ENCODE measurements at regions not wholly inside any gene's neighbourhood (a gene's known extent, or its start where the extent isn't known, plus 50 kb on each side); places are given as distances from the start of the nearest gene placed in this dataset.
"Not testable (repeated sequence)": the region's sequence is repeated elsewhere in the genome, so short reads cannot be mapped to it uniquely, and the experiment has no call there.

DNA sequence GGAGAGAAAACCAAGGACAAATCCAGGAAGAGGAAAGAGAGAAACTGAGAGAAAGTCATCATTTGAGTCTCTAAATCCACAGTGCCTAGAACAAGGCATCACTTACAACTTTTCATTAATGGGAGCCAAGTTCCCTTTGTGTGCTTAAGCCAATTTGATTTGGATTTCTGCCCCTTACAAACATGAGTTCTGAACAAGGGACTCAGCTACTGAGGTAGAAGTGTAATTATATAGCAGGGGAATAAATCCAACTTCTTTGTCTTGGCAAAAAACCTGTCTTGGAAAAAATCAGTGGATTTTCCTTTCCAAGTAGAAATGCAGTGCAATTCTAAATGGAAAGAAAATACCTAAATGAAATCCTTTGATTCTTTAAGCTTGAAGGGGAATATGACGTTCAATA is 307.2 kb upstream of the CNTN3 start:
- no peak overlapping the region for H3K27ac Mint-ChIP-seq
- CTCF ChIA-PET: no interaction called here

DNA sequence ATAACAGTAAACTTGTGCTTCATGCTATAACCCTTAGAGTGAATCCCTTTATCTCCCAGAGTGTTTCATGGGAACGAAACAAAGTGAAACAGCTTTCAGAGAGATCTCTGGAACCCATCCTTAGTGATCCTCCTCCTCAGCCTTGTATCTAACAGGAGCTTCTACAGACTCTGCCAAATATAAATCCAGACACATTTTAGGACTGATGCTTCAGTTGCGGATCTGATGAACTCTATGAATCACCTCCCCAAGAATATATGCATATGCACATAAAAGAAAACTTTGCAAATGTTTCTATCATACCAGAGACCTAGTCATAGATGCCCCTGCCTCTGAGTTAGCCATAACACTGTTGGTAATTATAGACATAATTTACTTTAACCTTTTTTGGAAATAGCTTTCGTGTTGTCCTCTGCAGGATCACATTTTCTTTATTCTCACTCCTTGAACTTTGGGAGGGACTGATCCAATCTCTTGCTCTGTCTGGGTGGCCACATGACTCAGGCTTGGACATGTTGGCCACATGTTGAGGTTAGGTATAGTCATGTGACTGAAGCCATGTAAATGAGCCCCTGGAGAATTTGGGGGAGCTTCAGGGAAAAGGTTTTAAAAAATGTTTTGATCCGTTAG is 306.4 kb upstream of the CNTN3 start:
- ATAC-seq: no peak
- Mint-ChIP-seq H3K4me1 (no peaks in the 10 kb centered on the region), H3K9me3 (ENCODE audit: low read depth) (peaks cover 13% of the 10 kb centered on the region), H3K27ac (no peak overlapping the region), H3K4me3 (no peak overlapping the region), H3K27me3 (no peaks in the 10 kb centered on the region), H3K36me3 (no peaks in the 10 kb centered on the region)
- CTCF ChIA-PET: no interaction called here
- DNase-seq: no peak

More for the DNA sequence above, 307.2 kb upstream of the CNTN3 start:
- no peak for ATAC-seq
- no peaks in the 10 kb centered on the region for H3K27me3 Mint-ChIP-seq
- H3K4me1 Mint-ChIP-seq: no peaks in the 10 kb centered on the region
- no peak overlapping the region for H3K4me3 Mint-ChIP-seq
- H3K36me3 Mint-ChIP-seq: no peaks in the 10 kb centered on the region
- DNase-seq: no peak
- H3K9me3 Mint-ChIP-seq (ENCODE audit: low read depth): peaks cover 9% of the 10 kb centered on the region

DNA sequence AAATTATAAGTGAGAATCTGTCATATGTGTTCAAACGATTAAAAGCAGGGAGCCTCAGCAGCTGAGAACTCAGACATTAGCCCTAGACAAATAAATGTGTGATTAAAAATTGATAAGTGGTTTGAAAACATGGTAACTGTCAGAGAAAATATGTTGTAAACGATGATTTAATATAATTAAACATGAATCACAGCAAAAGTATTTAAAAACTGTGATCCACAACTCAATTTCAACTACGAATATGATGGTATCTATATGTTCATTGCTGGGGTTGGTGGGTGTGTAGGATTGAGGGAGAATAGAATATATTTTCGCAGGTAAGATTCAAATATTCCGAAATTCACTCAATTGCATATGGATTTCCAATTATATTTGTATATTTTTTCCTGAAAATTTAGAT is 302.2 kb upstream of the CNTN3 start:
- H3K27ac Mint-ChIP-seq: no peak overlapping the region
- no peak for ATAC-seq
- DNase-seq: no peak
- H3K27me3 Mint-ChIP-seq: no peaks in the 10 kb centered on the region
- no peaks in the 10 kb centered on the region for H3K4me1 Mint-ChIP-seq
- H3K36me3 Mint-ChIP-seq: no peaks in the 10 kb centered on the region
- CTCF ChIA-PET: no interaction called here
- no peak overlapping the region for H3K4me3 Mint-ChIP-seq
- H3K9me3 Mint-ChIP-seq (ENCODE audit: low read depth): peaks cover 13% of the 10 kb centered on the region

DNA sequence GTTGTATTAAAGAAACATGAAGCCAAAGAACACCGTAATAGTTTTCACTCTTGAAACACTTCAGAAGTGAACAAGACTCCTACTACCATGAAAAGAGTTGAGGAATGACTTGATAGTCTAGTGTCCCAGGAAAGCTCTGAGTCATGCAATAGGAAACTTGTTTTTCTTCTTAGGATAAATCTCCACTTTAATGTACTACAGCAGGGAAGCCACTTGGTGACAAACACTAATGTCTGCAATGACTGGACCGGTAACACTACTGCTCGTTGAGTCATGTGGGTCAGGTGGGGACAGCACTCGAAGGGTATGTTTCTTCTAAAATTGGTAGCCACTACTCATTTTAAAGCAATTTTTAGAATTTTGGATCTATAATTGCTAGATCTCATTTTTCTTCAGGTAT is 291.7 kb upstream of the CNTN3 start:
- DNase-seq: no peak
- Mint-ChIP-seq H3K27ac (no peak overlapping the region), H3K27me3 (no peaks in the 10 kb centered on the region), H3K36me3 (no peaks in the 10 kb centered on the region), H3K4me1 (no peaks in the 10 kb centered on the region), H3K9me3 (ENCODE audit: low read depth) (peaks cover 9% of the 10 kb centered on the region), H3K4me3 (no peak overlapping the region)
- CTCF ChIA-PET: no interaction called here
- ATAC-seq: no peak

DNA sequence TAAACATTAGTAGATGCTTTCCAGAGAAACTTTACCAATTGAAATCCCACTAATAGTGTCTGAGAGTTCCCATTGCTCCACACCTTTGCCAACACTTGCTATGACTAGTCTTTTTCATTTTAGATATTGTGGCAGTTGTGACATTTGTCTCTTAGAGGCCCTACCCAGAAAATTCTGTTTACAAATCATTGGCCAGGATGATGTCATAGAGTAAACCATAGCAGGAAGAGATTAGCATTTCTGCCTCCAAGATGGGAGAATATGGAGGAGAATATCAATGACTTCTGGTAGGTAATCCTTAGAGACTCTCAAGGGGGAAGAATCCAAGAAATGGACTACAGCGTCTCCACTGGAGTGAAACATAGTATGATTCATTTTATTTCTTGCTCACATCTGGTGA is 291.0 kb upstream of the CNTN3 start:
- H3K27ac Mint-ChIP-seq: no peak overlapping the region
- H3K4me3 Mint-ChIP-seq: no peak overlapping the region
- H3K36me3 Mint-ChIP-seq: no peaks in the 10 kb centered on the region
- CTCF ChIA-PET: no interaction called here
- H3K9me3 Mint-ChIP-seq (ENCODE audit: low read depth): peaks cover 9% of the 10 kb centered on the region
- H3K4me1 Mint-ChIP-seq: no peaks in the 10 kb centered on the region
- DNase-seq: no peak
- H3K27me3 Mint-ChIP-seq: no peaks in the 10 kb centered on the region
- ATAC-seq: no peak

DNA sequence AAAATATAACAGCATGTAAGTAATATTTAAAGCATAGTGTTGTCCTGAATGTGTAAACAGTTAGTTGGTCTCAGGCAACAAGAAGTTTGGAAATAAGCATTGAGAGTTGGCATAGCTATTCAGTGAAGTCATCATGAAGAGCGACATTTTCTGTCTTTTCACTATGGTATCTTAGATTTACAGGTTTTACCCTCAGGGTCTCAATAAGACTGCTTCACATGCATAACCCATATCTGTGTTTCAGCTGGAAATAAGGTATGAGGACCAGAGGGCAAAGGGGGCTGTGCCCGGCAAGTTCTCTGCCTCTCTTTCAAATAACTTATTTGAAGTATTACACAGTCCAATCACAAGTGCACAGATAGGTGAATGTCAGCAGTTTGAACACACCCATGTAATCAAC is 290.2 kb upstream of the CNTN3 start:
- no peak for ATAC-seq
- no peaks in the 10 kb centered on the region for H3K36me3 Mint-ChIP-seq

DNA sequence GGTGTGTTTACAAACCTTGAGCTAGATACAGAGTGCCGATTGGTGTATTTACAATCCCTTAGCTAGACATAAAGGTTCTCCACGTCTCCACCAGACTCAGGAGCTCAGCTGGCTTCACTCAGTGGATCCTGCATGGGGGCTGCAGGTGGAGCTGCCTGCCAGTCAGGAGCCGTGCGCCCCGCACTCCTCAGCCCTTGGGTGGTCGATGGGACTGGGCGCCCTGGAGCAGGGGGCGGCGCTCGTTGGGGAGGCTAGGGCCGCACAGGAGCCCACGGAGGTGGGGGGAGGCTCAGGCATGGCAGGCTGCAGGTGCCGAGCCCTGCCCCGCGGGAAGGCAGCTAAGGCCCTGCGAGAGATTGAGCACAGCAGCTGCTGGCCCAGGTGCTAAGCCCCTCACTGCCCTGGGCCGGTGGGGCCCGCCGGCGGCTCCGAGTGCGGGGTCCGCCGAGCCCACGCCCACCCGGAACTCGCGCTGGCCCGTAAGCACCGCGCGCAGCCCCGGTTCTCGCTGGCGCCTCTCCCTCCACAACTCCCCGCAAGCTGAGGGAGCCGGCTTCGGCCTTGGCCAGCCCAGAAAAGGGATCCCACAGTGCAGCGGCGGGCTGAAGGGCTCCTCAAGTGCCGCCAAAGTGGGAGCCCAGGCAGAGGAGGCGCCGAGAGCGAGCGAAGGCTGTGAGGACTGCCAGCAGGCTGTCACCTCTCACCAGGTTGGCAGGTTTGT is 285.5 kb upstream of the CNTN3 start:
- CTCF ChIA-PET; H3K27me3 Mint-ChIP-seq; H3K4me3 Mint-ChIP-seq; H3K4me1 Mint-ChIP-seq; H3K27ac Mint-ChIP-seq; H3K9me3 Mint-ChIP-seq (ENCODE audit: low read depth); DNase-seq; H3K36me3 Mint-ChIP-seq; ATAC-seq: not testable (repeated sequence)

More for the DNA sequence above, 290.2 kb upstream of the CNTN3 start:
- Mint-ChIP-seq H3K27me3 (no peaks in the 10 kb centered on the region), H3K4me1 (no peaks in the 10 kb centered on the region), H3K27ac (no peak overlapping the region), H3K4me3 (no peak overlapping the region), H3K9me3 (ENCODE audit: low read depth) (peaks cover 9% of the 10 kb centered on the region)
- CTCF ChIA-PET: no interaction called here
- no peak for DNase-seq

DNA sequence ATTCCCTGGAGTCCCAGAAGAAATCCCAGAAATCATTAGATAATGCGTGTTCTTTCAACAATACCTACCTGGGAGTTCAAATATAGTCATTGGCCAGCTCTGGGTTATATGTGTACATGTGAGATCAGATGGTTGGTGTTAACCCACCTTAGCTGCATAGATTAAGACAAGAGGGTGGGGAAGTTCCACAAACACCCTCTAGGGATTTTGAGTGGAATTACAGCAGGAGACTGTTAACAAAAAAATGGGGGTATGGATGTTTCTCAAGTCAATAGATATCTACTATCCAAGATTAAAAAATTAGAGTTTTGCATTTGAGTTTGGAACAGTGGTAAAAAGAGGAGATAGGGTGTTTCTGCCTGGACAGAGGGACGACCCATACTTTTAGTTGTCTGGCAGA is 282.5 kb upstream of the CNTN3 start:
- no peak for ATAC-seq
- no peak for DNase-seq
- H3K9me3 Mint-ChIP-seq (ENCODE audit: low read depth): peaks cover 11% of the 10 kb centered on the region
- H3K4me3 Mint-ChIP-seq: no peak overlapping the region
- no peak overlapping the region for H3K27ac Mint-ChIP-seq
- CTCF ChIA-PET: no interaction called here
- no peaks in the 10 kb centered on the region for H3K36me3 Mint-ChIP-seq
- no peaks in the 10 kb centered on the region for H3K27me3 Mint-ChIP-seq
- H3K4me1 Mint-ChIP-seq: no peaks in the 10 kb centered on the region

DNA sequence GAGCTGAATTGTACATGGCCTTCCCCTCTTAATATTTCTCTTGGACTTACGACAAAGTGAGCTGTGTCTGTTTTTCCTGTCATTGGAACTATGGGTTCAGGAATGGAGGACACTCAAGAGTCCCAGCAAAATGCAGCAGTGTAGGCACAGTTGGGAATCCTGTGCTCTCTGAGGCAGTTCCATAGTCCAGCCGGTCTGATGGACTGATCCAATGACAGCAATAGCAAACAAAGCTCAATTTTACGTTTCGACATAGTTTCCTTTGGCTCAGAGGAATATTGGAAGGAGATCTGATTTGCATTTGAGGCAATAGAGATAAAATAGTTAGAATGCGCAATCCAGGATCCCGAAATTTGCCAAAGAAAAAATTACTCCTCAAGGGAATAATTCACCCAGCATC is 276.9 kb upstream of the CNTN3 start:
- ATAC-seq (no peak), DNase-seq (no peak)
- no peak overlapping the region for H3K4me3 Mint-ChIP-seq
- H3K9me3 Mint-ChIP-seq (ENCODE audit: low read depth): peaks cover 7% of the 10 kb centered on the region
- no peaks in the 10 kb centered on the region for H3K36me3 Mint-ChIP-seq
- H3K27ac Mint-ChIP-seq: no peak overlapping the region
- CTCF ChIA-PET: no interaction called here
- no peaks in the 10 kb centered on the region for H3K27me3 Mint-ChIP-seq
- no peaks in the 10 kb centered on the region for H3K4me1 Mint-ChIP-seq

DNA sequence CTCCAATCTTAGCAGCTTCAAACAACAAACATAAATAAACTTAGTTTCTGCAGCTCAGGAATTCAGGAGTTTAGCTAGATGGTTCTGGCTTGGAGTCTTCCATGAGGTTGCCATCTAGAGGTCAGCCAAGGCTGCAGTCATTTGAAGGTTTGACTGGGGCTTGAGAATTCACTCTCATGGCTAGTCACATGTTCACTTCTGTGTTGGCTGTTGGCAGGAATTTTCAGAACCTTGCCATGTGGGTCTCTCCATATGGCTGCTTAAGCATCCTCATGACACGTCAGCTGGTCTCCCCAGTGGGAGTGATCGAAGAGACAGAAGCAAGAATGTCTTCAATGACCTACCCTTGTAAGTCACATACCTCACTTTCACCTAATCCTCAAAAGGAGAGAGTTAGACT is 269.2 kb upstream of the CNTN3 start:
- CTCF ChIA-PET: no interaction called here
- DNase-seq: no peak
- Mint-ChIP-seq H3K4me3 (no peak overlapping the region), H3K4me1 (no peaks in the 10 kb centered on the region), H3K27me3 (no peaks in the 10 kb centered on the region), H3K9me3 (ENCODE audit: low read depth) (peaks cover 7% of the 10 kb centered on the region), H3K36me3 (no peaks in the 10 kb centered on the region), H3K27ac (no peak overlapping the region)
- no peak for ATAC-seq

DNA sequence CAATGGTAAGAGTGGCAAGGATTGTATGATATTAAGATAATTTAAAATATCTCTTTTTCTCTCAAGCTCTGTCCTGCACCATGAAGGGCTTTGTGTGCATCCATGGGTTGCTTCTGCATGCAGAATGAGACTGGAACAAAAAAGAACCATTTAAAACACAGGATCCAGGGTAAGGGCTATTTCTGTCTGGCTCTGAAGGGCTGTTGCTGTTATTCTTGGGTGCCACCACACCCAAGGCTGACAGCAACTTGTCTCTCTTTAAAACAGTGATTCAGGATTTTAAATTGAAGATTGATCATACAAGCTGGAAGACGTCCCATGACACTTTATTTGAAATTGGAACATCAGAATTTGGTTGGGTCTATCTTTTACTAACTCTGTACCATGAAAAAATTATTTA is 268.8 kb upstream of the CNTN3 start:
- Mint-ChIP-seq H3K27ac (no peak overlapping the region), H3K4me3 (no peak overlapping the region), H3K27me3 (no peaks in the 10 kb centered on the region), H3K36me3 (no peaks in the 10 kb centered on the region), H3K9me3 (ENCODE audit: low read depth) (peaks cover 9% of the 10 kb centered on the region), H3K4me1 (no peaks in the 10 kb centered on the region)
- CTCF ChIA-PET: no interaction called here
- no peak for DNase-seq
- no peak for ATAC-seq

DNA sequence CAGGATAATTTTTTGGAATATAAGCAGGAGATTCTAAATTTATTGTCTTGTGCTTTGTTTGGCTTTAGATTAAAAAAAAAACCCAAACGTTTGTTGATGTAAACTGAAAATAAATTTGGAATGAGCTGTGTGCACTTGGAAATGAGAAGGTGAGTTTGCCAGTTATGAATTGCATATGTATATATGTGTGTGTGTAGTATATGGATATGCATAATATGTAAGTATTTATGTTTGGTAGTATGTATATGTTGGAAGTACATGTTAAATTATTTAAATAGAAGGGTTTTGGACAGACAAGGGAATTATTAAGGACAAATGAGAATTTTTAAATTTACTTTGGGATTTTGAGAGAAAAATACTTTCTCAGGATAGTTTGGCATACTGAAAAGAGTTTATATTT is 265.8 kb upstream of the CNTN3 start:
- no peak for DNase-seq
- Mint-ChIP-seq H3K27ac (no peak overlapping the region), H3K27me3 (no peaks in the 10 kb centered on the region), H3K4me1 (no peaks in the 10 kb centered on the region), H3K9me3 (ENCODE audit: low read depth) (peaks cover 14% of the 10 kb centered on the region), H3K36me3 (no peaks in the 10 kb centered on the region), H3K4me3 (no peak overlapping the region)
- CTCF ChIA-PET: interaction anchor here (0.5 kb wide), 1 partner anchor 1439 kb away, joined by 3 read pairs; no protein-coding TSS in a partner anchor
- ATAC-seq: no peak

DNA sequence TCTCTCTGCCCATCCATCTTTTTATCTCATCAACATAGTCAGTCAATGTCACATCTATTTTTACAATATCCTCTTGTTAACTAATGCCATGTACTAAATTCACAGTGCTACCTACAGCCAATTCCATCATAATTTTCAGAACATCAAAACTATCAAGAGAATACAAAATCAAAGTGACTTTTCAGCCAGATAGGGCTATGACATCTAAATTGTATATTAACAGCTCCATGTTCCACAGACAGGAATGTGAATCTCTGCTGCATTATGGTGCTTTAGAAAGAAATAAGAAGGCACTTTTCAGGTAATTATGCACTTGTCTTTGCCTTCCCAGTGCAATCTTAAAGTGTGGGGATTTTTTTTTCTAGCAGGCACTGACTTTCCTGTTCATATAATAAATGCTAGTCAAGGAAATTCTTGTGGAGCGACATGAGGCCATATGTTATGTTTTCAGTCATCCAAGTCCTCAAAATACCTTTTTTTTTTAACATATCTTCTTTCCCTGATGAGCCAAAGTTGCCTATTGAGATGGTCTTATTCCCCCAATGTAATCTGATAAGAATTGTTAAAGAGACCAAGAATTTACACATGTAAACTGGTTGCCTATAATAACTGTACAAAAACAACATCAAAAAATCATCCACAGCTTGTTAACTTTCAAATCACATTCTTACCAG is 252.0 kb upstream of the CNTN3 start:
- Mint-ChIP-seq H3K27me3 (no peaks in the 10 kb centered on the region), H3K4me3 (no peak overlapping the region), H3K36me3 (no peaks in the 10 kb centered on the region), H3K27ac (no peak overlapping the region), H3K9me3 (ENCODE audit: low read depth) (peaks cover 6% of the 10 kb centered on the region), H3K4me1 (no peaks in the 10 kb centered on the region)
- DNase-seq (no peak), ATAC-seq (no peak)
- CTCF ChIA-PET: no interaction called here

DNA sequence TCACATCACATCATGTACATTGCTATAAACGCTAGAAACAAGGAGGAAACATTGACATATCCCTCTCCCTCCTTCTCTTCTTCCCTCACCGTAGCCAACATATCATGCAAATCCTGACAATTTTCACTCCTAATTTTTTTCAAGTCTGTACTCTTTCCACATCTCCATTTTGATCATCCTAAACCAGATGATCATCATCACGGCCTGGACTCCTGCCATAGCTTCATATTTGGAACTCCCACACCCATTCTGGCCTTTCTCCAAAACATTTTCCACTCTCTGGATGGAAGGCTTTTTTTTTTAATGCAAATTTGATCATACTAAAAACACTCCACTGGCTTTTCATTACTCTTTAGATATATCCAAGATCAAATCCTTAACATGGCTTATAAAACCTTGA is 248.0 kb upstream of the CNTN3 start:
- no peaks in the 10 kb centered on the region for H3K27me3 Mint-ChIP-seq
- CTCF ChIA-PET: no interaction called here
- no peaks in the 10 kb centered on the region for H3K4me1 Mint-ChIP-seq
- peaks cover 6% of the 10 kb centered on the region for H3K9me3 Mint-ChIP-seq (ENCODE audit: low read depth)
- no peaks in the 10 kb centered on the region for H3K36me3 Mint-ChIP-seq
- ATAC-seq (no peak), DNase-seq (no peak)
- no peak overlapping the region for H3K4me3 Mint-ChIP-seq
- no peak overlapping the region for H3K27ac Mint-ChIP-seq
